Fibroblast of lung (primary cell): ENCODE measurements at regions not wholly inside any gene's neighbourhood (a gene's known extent, or its start where the extent isn't known, plus 50 kb on each side); places are given as distances from the start of the nearest gene placed in this dataset.

ENCODE experiments used
- DNase-seq, 2 donors: peaks; one replicate each; pipeline versions ENCODE4 v3.0.0 to v3.0.0-alpha.2; 2010; ENCODE audit warnings: low read depth in 2 of 2
- H2AFZ ChIP-seq: 2 replicates; pipeline ENCODE4 v1.5.1; 2012; ENCODE audit warnings: low read length, control low read depth, inconsistent platforms
- H3K27ac ChIP-seq: 2 replicates; pipeline ENCODE4 v1.5.1; 2011; ENCODE audit warnings: low read length, control low read depth; ENCODE audit not compliant: insufficient read depth
- H3K27me3 ChIP-seq: 2 replicates; pipeline ENCODE4 v1.5.1; 2011; ENCODE audit warnings: mild to moderate bottlenecking, low read length; ENCODE audit not compliant: control insufficient read depth, insufficient read depth
- H3K36me3 ChIP-seq: 2 replicates; pipeline ENCODE4 v1.5.1; 2011; ENCODE audit warnings: low read length; ENCODE audit not compliant: control insufficient read depth, insufficient read depth
- H3K4me1 ChIP-seq: 2 replicates; pipeline ENCODE4 v1.5.1; 2011; ENCODE audit warnings: low read length; ENCODE audit not compliant: control insufficient read depth, insufficient read depth; ENCODE audit errors: extremely low read depth
- H3K4me2 ChIP-seq: 2 replicates; pipeline ENCODE4 v1.5.1; 2011; ENCODE audit warnings: low read length, control low read depth; ENCODE audit not compliant: insufficient read depth; ENCODE audit errors: extremely low read depth
- H3K4me3 ChIP-seq, 4 experiments: fragments of 200-600 bp in 1 of 4; sonication (generic) in 1 of 4; replicated peaks in 1 of 4; 2 replicates each; pipeline ENCODE4 v1.5.1; 2011 to 2016; ENCODE audit warnings: low read length in 4 of 4, low read depth in 3 of 4, mild to moderate bottlenecking in 3 of 4, control low read depth in 2 of 4, inconsistent platforms in 1 of 4, mixed read lengths in 1 of 4; ENCODE audit not compliant: insufficient read depth in 1 of 4; ENCODE audit errors: control extremely low read depth in 1 of 4
- H3K79me2 ChIP-seq: 2 replicates; pipeline ENCODE4 v1.5.1; 2012; ENCODE audit warnings: mild to moderate bottlenecking, low read length, inconsistent platforms; ENCODE audit not compliant: control insufficient read depth, insufficient read depth
- H3K9ac ChIP-seq: 2 replicates; pipeline ENCODE4 v1.5.1; 2011; ENCODE audit warnings: mild to moderate bottlenecking, low read length, control low read depth; ENCODE audit not compliant: insufficient read depth
- H3K9me3 ChIP-seq: 2 replicates; pipeline ENCODE4 v1.5.1; 2012; ENCODE audit warnings: low read depth, low read length; ENCODE audit not compliant: control insufficient read depth, insufficient read depth
- H4K20me1 ChIP-seq: 2 replicates; pipeline ENCODE4 v1.5.1; 2011; ENCODE audit warnings: low read length; ENCODE audit not compliant: control insufficient read depth, insufficient read depth; ENCODE audit errors: extremely low read depth
- EZH2 ChIP-seq: IDR thresholded peaks from 2 replicates; pipeline ENCODE4 v1.5.1; 2012; ENCODE audit warnings: low read length, control low read depth, mild to moderate bottlenecking; ENCODE audit errors: missing control alignments
- TF ChIP-seq, protein P1 (sequence below), 2 donors: IDR thresholded peaks in 1 of 2; conservative IDR thresholded peaks in 1 of 2; 1 replicate in 1 of 2; 2 replicates in 1 of 2; pipeline ENCODE4 v1.5.1; 2011 to 2012; ENCODE audit warnings: low read length in 2 of 2, control low read depth in 1 of 2, inconsistent platforms in 1 of 2, low read depth in 1 of 2, mild to moderate bottlenecking in 1 of 2

DNA sequence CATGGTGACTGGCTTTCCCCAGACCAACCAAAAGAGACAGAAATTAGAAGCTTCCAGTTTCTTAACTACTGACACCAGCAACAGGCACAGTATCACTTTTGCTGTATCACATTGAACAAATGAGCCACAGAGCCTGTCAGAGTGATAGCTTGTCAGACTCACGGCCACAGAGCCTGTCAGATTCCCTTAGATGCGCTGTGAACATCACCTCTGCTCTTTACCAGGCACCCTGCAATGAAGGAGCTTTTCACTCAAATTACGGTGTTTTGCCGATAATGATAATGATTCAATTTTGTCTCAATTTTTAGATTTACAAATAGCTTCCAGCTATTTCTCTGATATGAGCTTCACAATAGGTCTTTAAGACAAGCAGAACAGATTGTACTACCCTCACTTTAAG, 107.9 kb upstream of the GNG12 start:
- DNase-seq = no peak
- TF ChIP-seq EZH2 = no peak
- TF ChIP-seq, protein P1, sequence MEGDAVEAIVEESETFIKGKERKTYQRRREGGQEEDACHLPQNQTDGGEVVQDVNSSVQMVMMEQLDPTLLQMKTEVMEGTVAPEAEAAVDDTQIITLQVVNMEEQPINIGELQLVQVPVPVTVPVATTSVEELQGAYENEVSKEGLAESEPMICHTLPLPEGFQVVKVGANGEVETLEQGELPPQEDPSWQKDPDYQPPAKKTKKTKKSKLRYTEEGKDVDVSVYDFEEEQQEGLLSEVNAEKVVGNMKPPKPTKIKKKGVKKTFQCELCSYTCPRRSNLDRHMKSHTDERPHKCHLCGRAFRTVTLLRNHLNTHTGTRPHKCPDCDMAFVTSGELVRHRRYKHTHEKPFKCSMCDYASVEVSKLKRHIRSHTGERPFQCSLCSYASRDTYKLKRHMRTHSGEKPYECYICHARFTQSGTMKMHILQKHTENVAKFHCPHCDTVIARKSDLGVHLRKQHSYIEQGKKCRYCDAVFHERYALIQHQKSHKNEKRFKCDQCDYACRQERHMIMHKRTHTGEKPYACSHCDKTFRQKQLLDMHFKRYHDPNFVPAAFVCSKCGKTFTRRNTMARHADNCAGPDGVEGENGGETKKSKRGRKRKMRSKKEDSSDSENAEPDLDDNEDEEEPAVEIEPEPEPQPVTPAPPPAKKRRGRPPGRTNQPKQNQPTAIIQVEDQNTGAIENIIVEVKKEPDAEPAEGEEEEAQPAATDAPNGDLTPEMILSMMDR (conservative IDR thresholded peaks at IDR 0.05 in 1 of 2, IDR thresholded peaks at IDR 0.05 in 1 of 2; ENCODE audit: low read depth in 1 of 2, low read length in 2 of 2) = no peak
- Histone ChIP-seq H3K9ac (no peak overlapping the region), H3K4me2 (no peak overlapping the region), H3K4me3 (no peak overlapping the region), H3K27ac (no peak overlapping the region), H3K4me1 (peaks cover 6% of the 10 kb centered on the region), H3K36me3 (no peaks in the 10 kb centered on the region), H3K79me2 (no peaks in the 10 kb centered on the region), H4K20me1 (no peaks in the 10 kb centered on the region), H3K9me3 (no peaks in the 10 kb centered on the region), H3K27me3 (no peaks in the 10 kb centered on the region), H2AFZ (no peak overlapping the region)

DNA sequence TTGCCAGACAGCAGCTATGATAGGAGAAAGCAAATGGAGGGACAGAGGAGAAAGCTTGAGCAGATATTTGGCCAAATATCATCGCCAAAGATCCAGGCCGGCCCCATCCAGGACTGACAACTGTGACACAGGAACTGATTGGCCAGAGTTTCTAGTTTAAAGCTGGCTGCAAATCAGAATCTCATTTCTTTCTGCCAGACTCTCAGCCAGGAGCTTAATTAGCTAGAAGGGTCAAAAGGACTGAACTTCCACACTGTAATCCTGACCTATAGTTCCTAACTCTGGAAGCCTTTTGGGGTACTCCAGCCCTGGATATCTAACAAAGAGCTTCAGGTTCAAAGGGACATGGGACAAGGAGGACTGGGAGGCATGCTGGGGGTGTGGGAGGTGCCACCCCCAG, 106.7 kb upstream of the GNG12 start:
- no peak for TF ChIP-seq EZH2
- TF ChIP-seq, protein P1 (conservative IDR thresholded peaks at IDR 0.05 in 1 of 2, IDR thresholded peaks at IDR 0.05 in 1 of 2; ENCODE audit: low read depth in 1 of 2, low read length in 2 of 2) = no peak
- no peak overlapping the region for H3K4me3 ChIP-seq
- H3K4me2 ChIP-seq = no peak overlapping the region
- no peaks in the 10 kb centered on the region for H3K36me3 ChIP-seq
- no peaks in the 10 kb centered on the region for H4K20me1 ChIP-seq
- peaks cover 4% of the 10 kb centered on the region for H3K4me1 ChIP-seq
- H3K9ac ChIP-seq = no peak overlapping the region
- H3K27me3 ChIP-seq = no peaks in the 10 kb centered on the region
- no peak overlapping the region for H3K27ac ChIP-seq
- no peaks in the 10 kb centered on the region for H3K79me2 ChIP-seq
- H3K9me3 ChIP-seq = no peaks in the 10 kb centered on the region
- peak overlapping the region; percentile 48 for H2AFZ ChIP-seq
- no peak for DNase-seq

DNA sequence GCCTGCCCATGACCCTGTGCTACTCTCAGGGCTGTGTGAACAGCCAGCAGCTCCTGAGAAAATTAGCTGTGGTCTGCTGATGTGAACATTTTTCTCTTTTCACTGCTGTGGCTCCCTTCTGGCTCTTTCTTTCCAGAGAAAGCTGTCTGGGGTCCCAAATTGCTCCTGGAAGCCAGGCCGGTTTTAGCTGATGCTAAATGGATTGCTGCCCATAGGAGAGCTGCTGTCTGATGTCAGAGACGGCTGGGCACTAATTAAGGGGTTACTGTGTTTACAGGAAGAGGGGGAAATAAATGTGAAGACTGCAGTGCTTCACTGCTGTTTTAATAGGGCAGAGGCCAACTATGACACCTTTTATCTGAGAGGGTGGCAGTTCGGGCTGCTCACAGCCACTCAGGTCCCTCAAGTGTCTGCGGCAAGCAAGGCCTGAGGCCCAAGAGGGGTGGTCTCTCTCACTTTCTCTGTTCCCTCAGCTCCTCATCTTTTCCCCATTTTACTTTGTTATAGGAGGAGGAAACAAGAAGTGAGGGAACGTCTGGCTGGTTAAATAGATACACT, 106.0 kb upstream of the GNG12 start:
- Histone ChIP-seq H3K4me2 (no peak overlapping the region), H3K27ac (no peak overlapping the region), H3K4me1 (peaks cover 4% of the 10 kb centered on the region), H3K36me3 (no peaks in the 10 kb centered on the region), H3K4me3 (no peak overlapping the region), H3K9ac (no peak overlapping the region), H4K20me1 (no peaks in the 10 kb centered on the region), H2AFZ (peak overlapping the region; percentile 27), H3K9me3 (no peaks in the 10 kb centered on the region), H3K79me2 (no peaks in the 10 kb centered on the region), H3K27me3 (no peaks in the 10 kb centered on the region)
- no peak for TF ChIP-seq EZH2
- TF ChIP-seq, protein P1 (conservative IDR thresholded peaks at IDR 0.05 in 1 of 2, IDR thresholded peaks at IDR 0.05 in 1 of 2; ENCODE audit: low read depth in 1 of 2, low read length in 2 of 2) = no peak
- DNase-seq = no peak
